ENCODE measurements at regions not wholly inside any gene's neighbourhood (a gene's known extent, or its start where the extent isn't known, plus 50 kb on each side); places are given as distances from the start of the nearest gene placed in this dataset.

DNA sequence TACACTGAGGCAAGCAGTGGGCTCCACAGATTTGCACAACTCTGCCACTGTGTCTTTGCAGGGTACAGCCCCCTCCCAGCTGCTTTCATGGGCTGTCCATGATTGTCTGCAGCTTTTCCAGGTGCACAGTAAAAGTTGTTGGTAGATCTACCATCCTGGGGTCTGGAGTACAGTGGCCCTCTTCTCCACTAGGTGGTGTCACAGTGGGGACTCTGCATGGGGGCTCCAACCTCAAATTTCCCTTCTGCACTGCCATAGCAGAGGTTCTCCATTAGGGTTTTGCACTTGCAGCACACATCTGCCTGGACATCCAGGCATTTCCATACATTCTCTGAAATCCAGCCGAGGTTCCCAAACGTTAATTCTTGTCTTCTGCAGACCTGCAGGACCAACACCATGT is 1002.3 kb downstream of the FAM133A start:
- TF ChIP-seq, protein P1, sequence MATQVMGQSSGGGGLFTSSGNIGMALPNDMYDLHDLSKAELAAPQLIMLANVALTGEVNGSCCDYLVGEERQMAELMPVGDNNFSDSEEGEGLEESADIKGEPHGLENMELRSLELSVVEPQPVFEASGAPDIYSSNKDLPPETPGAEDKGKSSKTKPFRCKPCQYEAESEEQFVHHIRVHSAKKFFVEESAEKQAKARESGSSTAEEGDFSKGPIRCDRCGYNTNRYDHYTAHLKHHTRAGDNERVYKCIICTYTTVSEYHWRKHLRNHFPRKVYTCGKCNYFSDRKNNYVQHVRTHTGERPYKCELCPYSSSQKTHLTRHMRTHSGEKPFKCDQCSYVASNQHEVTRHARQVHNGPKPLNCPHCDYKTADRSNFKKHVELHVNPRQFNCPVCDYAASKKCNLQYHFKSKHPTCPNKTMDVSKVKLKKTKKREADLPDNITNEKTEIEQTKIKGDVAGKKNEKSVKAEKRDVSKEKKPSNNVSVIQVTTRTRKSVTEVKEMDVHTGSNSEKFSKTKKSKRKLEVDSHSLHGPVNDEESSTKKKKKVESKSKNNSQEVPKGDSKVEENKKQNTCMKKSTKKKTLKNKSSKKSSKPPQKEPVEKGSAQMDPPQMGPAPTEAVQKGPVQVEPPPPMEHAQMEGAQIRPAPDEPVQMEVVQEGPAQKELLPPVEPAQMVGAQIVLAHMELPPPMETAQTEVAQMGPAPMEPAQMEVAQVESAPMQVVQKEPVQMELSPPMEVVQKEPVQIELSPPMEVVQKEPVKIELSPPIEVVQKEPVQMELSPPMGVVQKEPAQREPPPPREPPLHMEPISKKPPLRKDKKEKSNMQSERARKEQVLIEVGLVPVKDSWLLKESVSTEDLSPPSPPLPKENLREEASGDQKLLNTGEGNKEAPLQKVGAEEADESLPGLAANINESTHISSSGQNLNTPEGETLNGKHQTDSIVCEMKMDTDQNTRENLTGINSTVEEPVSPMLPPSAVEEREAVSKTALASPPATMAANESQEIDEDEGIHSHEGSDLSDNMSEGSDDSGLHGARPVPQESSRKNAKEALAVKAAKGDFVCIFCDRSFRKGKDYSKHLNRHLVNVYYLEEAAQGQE (IDR thresholded peaks at IDR 0.05; ENCODE audit: insufficient read depth in 1 of 2, low read depth in 2 of 2, low read length in 2 of 2): no peak
- TF ChIP-seq POLR2AphosphoS5 (IDR thresholded peaks at IDR 0.05; ENCODE audit: low read depth, low read length) (no peak), SIN3A (IDR thresholded peaks at IDR 0.05; ENCODE audit: borderline replicate concordance, insufficient read depth, low read length) (no peak), FOXP2 (optimal IDR thresholded peaks at IDR 0.05; ENCODE audit: borderline replicate concordance, extremely low read depth, extremely low read length, insufficient read depth) (no peak), TAF1 (IDR thresholded peaks at IDR 0.05; ENCODE audit: borderline replicate concordance, insufficient read depth, low read length) (no peak)

DNA sequence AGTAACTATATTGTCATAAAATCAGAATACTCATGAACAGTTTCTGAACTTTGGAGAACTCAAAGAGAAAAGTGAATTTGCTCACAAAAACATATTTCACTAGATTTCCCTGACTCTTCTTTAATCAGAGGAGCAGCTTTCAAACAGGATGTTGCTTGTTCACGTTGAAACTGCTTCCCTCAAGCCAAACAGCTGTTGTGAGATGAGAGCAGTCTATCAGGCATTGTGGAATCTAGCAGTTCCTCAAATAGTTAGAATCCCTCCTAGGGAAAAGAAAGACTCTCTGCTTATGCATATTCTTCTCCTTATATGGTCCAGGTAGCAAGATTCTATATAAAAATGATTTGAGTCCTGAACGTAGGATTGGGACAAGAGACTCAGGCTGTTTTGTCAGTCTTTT is 1012.1 kb downstream of the FAM133A start:
- TF ChIP-seq FOXP2 (optimal IDR thresholded peaks at IDR 0.05; ENCODE audit: borderline replicate concordance, extremely low read depth, extremely low read length, insufficient read depth) (no peak), TAF1 (IDR thresholded peaks at IDR 0.05; ENCODE audit: borderline replicate concordance, insufficient read depth, low read length) (no peak), SIN3A (IDR thresholded peaks at IDR 0.05; ENCODE audit: borderline replicate concordance, insufficient read depth, low read length) (no peak), POLR2AphosphoS5 (IDR thresholded peaks at IDR 0.05; ENCODE audit: low read depth, low read length) (no peak)
- TF ChIP-seq, protein P1 (IDR thresholded peaks at IDR 0.05; ENCODE audit: insufficient read depth in 1 of 2, low read depth in 2 of 2, low read length in 2 of 2): no peak

GRCh38 chrX:94695910-94696309 is 1021.9 kb downstream of the FAM133A start:
- TF ChIP-seq FOXP2 (optimal IDR thresholded peaks at IDR 0.05; ENCODE audit: borderline replicate concordance, extremely low read depth, extremely low read length, insufficient read depth) (no peak), TAF1 (IDR thresholded peaks at IDR 0.05; ENCODE audit: borderline replicate concordance, insufficient read depth, low read length) (no peak), POLR2AphosphoS5 (IDR thresholded peaks at IDR 0.05; ENCODE audit: low read depth, low read length) (no peak)

GRCh38 chrX:94721386-94721785 is 1047.4 kb downstream of the FAM133A start:
- TF ChIP-seq SIN3A (IDR thresholded peaks at IDR 0.05; ENCODE audit: borderline replicate concordance, insufficient read depth, low read length): no peak
- TF ChIP-seq, protein P1 (IDR thresholded peaks at IDR 0.05; ENCODE audit: insufficient read depth in 1 of 2, low read depth in 2 of 2, low read length in 2 of 2): no peak
- no peak for TF ChIP-seq POLR2AphosphoS5 (IDR thresholded peaks at IDR 0.05; ENCODE audit: low read depth, low read length)
- TF ChIP-seq FOXP2 (optimal IDR thresholded peaks at IDR 0.05; ENCODE audit: borderline replicate concordance, extremely low read depth, extremely low read length, insufficient read depth): no peak
- TF ChIP-seq TAF1 (IDR thresholded peaks at IDR 0.05; ENCODE audit: borderline replicate concordance, insufficient read depth, low read length): no peak

DNA sequence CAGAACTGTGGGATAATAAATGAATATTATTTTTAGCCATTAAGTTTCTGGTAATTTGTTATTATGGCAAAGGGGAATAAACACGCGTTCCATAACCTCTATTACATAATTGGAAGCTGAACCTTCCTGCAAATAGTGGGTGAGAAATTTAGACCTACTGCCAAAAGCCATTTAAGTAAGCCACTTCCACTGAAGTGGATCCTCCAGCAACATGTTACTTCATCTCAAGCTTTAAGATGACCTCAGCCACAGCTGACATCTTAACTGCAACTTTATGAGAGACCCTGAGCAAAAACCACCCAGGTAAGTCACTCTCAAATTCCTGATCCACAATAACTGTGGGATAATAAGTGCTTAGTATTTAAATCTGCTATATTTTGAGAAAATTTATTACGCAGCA is 1048.6 kb downstream of the FAM133A start:
- TF ChIP-seq, protein P1 (IDR thresholded peaks at IDR 0.05; ENCODE audit: insufficient read depth in 1 of 2, low read depth in 2 of 2, low read length in 2 of 2): no peak
- no peak for TF ChIP-seq FOXP2 (optimal IDR thresholded peaks at IDR 0.05; ENCODE audit: borderline replicate concordance, extremely low read depth, extremely low read length, insufficient read depth)
- no peak for TF ChIP-seq SIN3A (IDR thresholded peaks at IDR 0.05; ENCODE audit: borderline replicate concordance, insufficient read depth, low read length)
- no peak for TF ChIP-seq POLR2AphosphoS5 (IDR thresholded peaks at IDR 0.05; ENCODE audit: low read depth, low read length)
- TF ChIP-seq TAF1 (IDR thresholded peaks at IDR 0.05; ENCODE audit: borderline replicate concordance, insufficient read depth, low read length): no peak
